ENCODE measurements at regions not wholly inside any gene's neighbourhood (a gene's known extent, or its start where the extent isn't known, plus 50 kb on each side); places are given as distances from the start of the nearest gene placed in this dataset.
"Not testable (repeated sequence)": the region's sequence is repeated elsewhere in the genome, so short reads cannot be mapped to it uniquely, and the experiment has no call there.

DNA sequence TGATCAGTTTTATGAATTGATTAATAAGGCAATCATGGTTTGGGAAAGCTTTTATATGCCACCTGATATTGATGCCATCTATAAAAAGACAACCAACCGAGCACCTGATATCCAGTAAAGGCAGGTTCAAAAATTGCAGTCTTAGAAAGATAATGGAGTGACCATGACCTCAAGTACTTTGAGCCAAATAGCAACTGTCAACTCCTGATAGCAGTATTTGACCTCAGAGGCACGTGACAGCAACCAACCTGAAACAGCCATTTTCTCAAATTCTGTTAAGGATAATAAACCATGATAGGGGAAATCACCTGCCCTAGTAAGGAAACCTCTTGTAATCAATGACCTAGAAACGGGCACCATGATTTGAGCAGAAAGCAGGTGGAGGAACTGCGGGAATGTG lies 77.1 kb upstream of the NFE2L3 start:
- DNase-seq (ENCODE audit: low read depth in 2 of 2): no peak

DNA sequence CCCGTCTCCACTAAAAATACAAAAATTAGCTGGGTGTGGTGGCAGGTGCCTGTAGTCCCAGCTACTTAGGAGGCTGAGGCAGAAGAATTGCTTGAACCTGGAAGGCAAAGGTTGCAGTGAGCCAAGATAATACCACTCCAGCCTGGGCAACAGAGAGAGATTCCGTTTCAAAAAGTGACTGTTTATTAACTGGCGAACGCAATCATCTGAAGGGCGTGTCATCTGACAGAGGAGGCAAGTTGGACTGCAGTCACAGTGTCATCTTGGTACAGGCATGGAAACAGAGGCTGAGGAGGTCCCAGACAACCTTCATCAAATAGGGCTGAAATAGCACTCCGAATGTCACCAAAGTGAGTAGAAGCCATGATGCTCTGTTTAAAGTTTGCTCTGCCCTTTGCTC lies 75.3 kb upstream of the NFE2L3 start:
- DNase-seq (ENCODE audit: low read depth in 2 of 2): no peak

DNA sequence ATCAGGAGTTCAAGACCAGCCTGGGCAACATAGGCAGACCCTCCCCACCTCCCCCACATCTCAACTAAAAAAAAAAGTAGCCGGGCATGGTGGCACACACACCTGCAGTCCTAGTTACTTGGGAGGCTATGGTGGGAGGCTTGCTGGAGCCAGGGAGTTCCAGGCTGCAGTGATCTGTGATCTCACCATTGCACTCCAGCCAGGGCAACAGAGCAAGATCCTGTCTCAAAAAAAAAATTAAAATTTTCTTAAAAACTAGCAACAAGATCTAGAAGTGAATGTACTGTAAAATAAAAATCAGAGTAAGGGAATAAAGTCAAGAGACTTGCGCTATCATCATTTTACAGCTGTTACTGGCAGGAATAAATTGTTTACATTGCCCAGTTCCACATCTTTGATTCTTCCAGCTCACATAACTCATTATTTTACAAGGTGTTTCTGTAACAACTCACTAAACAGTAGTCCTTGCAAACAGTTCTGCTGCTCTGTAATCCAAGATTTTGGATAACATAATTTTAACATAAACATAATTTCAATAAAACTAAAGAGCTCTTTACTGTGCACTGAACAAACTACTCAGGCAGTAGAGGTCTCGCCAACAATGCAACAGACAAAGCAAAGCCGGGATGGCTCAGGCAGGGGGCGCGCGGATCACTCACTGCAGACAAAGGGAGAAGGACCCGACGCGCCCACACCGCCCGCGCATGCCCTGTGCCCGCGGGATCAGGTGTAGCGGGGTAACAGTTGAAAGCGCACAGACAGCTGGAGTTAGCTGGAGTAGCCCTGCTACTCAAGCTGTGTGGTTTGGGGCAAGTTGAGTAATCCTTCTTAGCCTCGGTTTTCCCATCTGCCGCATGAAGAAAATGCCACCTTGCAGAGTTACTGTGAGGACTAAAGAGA lies 73.3 kb upstream of the NFE2L3 start:
- DNase-seq (ENCODE audit: low read depth in 2 of 2): peak in 1 of 2 experiments; percentile 12

DNA sequence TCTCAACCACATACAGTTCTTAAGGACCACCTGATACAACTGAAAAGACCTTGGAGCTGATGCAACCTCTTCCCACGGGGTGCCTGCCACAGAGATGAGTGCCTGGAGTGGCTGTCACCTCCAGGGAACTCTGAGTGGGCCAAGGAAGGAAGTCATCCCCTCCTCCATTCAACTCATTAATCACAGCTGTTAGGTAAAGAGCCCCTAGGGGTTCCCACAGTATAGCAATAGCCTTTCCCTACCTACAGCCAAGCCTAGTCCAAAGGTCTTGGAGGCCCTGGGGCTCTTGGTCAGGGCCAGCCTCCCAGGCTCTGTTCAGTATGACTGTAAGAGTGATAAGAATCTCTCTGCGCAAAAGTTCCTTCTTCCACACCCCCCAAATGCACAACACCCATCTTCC lies 70.4 kb upstream of the NFE2L3 start:
- no peak for DNase-seq (ENCODE audit: low read depth in 2 of 2)

DNA sequence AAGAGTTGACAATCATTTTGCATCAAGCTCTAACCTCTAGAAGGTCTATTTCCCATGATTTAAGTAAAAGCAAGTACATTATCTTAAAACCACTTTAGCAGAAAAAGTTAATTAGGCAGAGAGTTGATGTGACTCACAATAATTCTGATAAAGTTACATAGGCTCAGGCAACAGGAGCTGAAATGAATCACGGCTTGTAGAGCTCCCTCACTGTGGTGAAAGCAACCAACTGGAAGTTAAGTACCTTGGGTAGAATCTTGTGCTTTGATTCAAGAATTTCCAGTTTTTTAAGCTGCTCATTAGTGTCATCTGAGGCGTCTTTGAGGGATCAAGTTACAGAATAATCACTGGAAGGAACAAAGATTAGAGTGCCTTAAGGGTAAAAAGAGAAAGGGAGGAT lies 68.9 kb upstream of the NFE2L3 start:
- no peak for DNase-seq (ENCODE audit: low read depth in 2 of 2)

DNA sequence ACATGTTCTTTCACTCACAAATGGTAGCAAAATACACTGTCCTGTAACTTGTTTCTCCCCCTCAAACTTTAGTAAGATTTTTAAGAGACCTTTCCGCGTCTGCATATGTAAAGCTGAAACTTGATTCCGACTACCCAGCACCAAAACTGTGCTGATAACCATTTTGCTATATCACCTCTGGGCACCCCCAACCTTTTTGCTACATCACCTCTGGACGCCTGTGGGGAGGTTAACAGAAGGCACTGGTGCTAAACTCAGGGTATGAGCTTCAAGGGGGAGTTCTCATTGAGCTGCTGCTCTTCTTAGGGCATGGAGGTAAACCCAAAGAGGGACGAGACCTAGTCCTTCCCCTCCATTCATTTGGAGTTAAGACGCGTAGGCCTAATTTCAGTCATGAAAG lies 67.6 kb upstream of the NFE2L3 start:
- no peak for DNase-seq (ENCODE audit: low read depth in 2 of 2)

DNA sequence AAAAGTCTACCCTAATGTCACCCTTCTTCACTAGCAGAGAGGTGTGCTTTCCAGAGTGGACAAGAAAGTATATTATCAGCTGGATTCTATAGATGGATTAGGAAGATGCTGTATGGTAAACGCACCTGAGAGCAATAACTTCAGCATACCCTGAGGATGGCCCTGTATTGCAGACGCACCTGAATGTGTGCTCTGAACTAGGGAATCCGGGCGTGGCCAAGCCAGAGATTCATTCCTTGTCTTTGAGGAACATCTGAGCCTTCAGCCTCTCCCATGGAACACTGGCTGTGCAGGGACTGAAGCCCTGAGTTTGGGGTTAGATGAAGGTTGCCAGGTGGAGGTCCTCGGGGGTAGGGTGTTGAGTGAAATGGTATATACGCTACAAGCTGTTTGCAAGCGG lies 66.2 kb upstream of the NFE2L3 start:
- no peak for DNase-seq (ENCODE audit: low read depth in 2 of 2)

DNA sequence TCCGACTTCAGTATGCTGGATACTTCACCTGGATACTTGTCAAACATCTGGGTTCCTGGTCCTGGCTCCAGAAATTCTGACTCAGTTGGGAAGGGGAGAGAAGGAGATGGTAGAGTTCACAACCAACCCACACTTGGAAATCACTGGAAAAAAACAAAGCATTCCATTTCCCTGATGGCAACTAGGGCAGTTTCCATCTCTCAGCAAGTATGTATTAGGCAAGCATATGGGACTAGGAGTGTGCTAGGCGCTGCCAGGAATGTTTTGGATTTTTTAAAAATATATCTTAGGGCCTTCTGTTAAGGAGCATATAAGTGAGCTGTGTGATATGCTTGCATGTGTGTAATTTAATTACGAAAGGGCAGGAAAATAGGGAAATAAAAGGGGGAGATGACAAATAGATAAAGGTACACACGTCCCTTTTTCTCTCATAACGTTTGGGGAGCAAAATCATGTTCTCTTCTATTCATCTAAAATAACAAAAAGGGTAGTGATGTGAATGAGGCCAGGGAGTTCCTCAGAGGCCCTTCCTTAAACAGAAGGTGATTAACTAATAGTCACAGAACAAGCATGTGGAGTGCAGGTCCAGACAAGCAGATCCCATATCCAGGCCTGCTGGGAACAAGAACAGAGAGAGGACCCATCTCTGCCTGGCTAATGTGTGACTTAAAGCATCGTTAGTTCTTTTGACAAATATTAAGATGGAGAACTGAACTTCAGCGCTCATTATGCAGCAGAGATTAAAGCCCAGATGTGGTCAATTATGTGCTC lies 64.5 kb upstream of the NFE2L3 start:
- no peak for DNase-seq (ENCODE audit: low read depth in 2 of 2)

DNA sequence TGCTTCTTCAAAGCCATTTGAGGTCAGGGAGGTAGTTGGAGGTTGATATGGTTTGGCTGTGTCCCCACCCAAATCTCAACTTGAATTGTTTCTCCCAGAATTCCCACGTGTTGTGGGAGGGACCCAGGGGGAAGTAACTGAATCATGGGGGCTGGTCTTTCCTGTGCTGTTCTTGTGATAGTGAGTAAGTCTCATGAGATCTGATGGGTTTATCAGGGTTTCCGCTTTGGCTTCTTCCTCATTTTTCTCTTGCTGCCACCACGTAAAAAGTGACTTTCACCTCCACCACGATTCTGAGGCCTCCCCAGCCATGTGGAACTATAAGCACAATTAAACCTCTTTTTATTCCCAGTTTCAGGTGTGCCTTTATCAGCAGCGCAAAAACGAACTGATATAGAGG lies 62.5 kb upstream of the NFE2L3 start:
- DNase-seq (ENCODE audit: low read depth in 2 of 2): not testable (repeated sequence)

DNA sequence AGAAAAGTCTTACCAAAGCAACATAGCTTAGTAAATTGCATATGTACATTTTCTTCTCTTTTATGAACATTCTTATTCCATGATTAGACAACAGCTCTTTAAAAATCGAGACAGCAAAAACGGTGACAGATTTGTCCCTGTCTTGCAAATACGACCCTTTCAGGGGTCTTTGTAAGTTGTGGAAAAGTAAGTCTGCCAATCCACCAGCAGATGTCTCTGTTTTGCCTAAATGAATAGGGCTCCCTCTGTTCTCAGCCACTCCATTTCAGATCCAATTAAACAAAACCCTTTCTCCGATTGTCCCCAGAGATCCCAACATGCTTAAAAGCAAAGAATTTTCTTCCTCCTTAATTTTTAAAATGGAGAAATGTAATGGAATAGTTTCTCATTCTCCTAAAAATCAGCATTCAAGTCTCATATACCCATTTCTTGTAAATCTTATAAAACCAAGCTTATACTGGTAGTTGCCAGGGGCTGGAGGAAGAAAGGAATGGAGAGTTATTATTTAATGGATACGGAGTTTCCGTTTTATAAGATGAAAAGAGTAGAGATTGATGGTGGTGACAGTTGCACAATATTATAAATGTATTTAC lies 61.0 kb upstream of the NFE2L3 start:
- DNase-seq (ENCODE audit: low read depth in 2 of 2): peak; percentile 24 to 25

DNA sequence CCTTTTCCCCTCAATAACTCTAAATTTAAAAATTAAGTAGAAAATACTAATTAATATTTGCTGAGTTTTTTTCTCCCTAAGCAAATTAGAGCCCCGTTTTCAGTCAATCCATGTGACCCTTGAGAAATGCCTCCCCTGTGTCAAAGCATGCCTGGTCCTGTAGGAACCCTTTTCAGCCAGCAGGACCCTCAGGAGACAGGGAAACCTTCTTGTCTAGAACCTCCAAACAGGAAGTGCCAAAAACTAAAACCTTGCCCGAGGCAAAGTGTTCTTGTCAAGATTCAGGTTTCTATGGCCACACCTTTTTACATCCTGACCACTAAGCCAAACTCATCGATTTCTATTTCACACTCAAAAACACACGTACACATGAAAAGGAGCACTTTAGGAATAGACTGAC lies 60.1 kb upstream of the NFE2L3 start:
- DNase-seq (ENCODE audit: low read depth in 2 of 2): no peak

DNA sequence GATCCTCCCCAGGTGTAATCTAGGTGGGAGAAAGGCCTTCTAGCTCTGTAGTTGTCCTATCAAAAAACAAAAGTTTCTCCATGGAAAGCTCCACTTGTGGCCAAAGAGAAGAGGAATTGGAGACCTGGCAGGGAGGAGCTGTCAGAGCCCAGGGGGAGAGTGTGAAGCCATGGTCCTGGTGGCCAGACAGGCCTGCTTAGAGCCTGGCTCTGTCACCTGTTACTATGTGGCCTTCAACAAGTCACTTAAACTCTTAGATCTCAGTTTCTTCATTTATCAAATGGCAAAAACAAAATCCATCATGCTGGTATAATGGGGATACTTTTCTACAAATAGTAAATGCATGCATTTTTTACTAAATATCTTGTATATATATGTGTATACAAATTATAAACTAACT lies 59.0 kb upstream of the NFE2L3 start:
- DNase-seq (ENCODE audit: low read depth in 2 of 2): no peak

DNA sequence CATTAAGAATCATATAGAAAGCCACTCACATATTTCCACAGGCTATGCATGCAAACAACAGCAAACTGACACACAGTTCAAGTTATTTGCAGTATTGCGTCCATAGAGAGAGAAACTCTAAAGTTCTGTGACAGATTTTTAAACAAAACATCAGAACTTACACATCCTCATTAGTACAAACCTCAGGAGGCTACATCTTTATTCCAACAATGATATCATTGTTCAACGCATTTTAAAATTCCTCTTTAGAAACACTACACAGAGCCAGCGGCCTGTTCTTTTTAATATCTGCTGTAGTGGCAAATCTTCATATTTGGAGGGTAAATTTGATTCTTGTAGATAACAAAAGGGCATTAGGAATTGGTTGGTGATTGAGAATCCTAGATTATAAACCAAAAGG lies 55.9 kb upstream of the NFE2L3 start:
- no peak for DNase-seq (ENCODE audit: low read depth in 2 of 2)

DNA sequence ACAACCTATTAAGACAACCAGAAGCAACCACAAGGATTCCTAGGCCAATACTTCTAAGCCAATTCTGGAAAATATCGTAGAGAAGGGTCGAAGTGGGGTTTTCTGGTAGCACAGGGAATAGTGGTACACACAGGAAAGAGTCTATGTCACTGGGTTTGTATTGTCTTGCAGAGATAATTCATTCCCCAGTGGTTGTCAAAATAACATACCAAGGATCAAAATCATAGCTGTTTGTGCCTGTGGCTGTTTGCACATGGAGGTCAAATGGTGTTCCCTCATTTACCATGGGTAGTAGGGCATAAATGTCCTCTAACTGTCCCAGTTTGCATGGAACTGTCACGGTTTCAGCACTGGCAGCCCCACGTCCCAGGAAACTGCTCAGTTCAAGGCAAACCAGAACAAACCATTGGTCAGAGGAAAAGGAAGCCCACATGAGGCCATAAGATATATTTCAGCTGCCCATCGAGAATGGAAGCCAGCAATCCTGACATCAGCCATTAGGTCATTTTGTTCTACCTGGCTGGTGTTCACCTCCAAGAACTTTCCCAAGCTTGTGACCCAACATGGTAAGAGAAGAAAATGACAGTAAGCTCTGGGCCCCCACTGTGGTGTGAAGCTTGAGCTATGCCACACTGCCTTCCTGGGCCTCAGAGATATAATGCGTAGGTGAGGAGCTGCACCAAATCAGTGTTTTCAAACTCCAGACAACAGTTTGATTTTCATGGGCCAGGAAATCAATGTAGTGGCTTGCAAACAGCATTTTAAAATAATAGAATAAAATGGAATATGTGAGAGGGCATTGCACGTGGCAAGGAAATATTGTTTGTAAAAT lies 53.9 kb upstream of the NFE2L3 start:
- no peak for DNase-seq (ENCODE audit: low read depth in 2 of 2)

DNA sequence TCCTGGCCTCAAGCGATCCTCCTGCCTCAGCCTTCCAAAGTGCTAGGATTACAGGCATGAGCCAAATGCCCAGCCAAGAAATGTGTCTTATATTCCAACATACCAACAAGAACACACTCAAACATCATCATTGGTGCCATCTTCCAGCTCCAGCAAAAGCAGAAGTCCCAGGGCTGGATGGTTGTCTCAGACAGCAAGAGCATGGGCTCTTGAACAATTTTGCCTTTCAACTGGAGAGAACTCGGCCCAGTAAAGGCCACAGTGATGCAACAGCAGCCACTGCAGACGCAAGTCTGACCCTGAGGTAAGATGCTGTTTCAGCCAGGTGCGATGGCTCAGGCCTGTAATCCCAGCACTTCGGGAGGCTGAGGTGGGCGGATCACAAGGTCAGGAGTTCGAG lies 52.8 kb upstream of the NFE2L3 start:
- no peak for DNase-seq (ENCODE audit: low read depth in 2 of 2)

DNA sequence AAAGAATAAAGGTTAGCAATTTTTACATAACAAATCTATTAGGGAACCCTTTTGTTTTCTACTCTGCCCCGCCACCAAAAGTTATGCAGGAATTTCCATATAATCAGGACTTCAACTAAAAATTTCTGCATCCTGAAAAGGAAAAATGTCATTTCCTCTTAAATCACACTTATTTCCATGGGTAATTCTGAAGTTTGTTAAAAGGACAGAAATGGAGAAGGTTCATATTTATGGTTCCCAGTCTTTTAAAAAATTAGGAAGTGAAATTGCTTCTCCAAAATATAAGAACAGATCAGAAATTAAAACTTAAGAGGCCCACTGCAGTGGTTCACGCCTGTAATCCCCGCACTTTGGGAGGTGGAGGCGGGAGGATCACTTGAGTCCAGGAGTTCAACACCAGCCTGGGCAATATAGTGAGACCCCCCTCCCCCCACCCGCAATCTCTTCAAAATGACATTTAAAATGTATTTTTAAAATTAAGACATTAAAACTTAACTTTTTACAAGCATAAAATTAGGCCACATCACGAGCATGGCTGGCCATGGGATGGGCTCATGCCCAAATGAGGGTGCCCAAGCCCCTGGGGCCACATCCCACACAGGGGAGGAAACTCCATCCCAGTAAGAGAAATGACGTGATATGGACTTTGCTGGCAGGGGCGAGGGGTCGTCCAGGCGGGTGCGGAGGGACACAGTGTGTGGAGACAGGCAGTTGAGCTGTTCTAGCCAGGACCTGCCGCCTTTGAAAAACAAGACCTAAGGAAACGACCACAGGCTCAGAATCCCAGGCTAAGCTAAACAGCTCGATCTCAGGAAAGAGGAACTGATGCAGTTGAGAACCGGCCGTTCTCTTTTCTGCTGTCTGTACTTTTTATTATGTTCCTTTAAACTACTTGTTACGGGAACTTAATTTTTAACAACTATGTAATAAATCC lies 51.3 kb upstream of the NFE2L3 start:
- no peak for DNase-seq (ENCODE audit: low read depth in 2 of 2)

DNA sequence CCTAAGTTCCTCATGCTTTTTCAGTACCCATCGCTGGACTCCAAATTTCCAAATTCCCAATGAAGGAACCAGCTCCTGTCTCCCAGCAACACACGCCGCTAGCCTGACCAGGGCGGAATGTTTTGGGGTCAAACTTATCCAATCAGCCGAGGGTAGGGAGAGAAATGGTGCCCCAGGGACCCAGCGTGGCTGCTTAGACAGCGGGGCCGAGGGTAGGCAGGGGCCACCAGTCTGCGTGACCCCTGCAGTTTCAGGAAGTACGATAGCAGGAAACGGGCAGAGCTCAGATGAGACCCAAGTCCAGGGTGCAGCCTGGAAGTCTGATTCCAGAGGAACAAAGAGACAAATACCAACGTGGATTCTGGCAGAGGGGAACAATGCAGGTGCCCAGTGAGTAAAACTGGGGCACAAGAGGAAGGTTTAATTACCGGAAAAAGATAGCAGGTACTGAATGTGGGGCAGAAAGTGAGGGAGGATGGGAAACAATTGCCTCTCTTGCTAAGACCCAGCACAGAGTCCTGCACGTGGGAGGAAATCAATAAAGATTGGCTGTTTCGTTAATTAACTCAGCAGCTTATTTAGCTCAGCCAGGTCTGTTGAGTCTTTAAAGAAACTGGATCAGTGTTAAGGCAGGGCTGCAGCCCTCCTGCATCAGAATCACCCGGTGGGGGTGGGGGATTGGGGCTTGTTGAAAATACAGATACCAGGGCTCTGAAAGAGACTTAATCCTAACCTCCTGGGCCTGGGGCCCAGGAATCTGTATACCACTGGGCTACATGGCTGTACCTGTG lies 50.4 kb upstream of the NFE2L3 start:
- no peak for DNase-seq (ENCODE audit: low read depth in 2 of 2)

DNA sequence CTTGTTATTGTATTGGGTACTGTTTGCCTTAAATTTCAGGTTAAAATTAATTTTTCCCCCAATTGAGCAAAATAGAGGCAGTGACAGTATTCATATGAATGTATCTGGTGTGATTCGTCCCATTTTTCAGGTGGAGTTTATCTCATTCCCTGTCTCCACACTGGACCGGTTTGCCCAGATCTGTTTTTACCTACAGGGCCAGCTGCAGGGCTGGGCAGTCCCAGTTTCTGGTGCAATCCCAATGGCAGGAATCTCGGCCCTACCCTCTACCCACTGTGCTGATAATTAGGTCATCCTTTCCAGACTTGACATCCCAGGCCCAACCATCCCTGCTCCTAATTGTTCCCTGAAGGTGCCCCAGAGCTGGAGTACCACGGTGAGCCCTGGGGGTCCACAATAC lies 49.8 kb upstream of the NFE2L3 start:
- no peak for DNase-seq (ENCODE audit: low read depth in 2 of 2)

Measured in fibroblast of skin of left quadriceps (primary cell).